ENCODE measurements at regions not wholly inside any gene's neighbourhood (a gene's known extent, or its start where the extent isn't known, plus 50 kb on each side); places are given as distances from the start of the nearest gene placed in this dataset.
"Not testable (repeated sequence)": the region's sequence is repeated elsewhere in the genome, so short reads cannot be mapped to it uniquely, and the experiment has no call there.

DNA sequence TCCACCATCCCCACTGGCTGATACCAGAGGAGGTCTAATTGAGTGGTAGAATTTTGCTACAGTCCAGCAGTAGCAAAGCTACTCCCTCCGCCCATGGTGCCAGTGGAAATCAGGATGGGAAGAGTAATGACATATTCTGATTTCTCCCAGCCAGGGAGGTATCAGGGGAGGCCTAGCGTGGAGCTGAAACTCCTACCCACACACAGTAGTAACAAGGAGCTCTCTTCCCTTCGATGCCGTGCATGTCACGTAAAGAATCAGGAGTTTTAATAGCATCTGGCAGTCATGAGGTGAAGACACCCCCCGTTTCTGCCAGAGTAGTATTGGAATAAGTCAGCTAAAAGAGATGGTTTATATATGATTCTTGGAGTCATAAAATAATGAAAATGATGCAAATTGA lies 786.8 kb upstream of the DDX18 start:
- Histone ChIP-seq H3K27me3 (ENCODE audit: control insufficient read depth in 2 of 2, insufficient read depth in 2 of 2, low read length in 2 of 2) (no peaks in the 10 kb centered on the region), H3K9me3 (replicated peaks; ENCODE audit: control insufficient read depth, insufficient read depth, low read length) (peaks cover 4% of the 10 kb centered on the region), H3K79me2 (ENCODE audit: control insufficient read depth, insufficient read depth, low read length) (no peaks in the 10 kb centered on the region), H3K4me1 (ENCODE audit: control insufficient read depth, extremely low read depth, insufficient read depth, low read length) (no peaks in the 10 kb centered on the region), H3K27ac (ENCODE audit: insufficient read depth, low read depth, low read length) (no peak overlapping the region), H3K4me3 (replicated peaks in 1 of 3; ENCODE audit: insufficient read depth in 1 of 3, low read depth in 1 of 3, low read length in 3 of 3) (no peak overlapping the region), H2AFZ (ENCODE audit: low read depth, low read length) (no peak overlapping the region), H3K36me3 (ENCODE audit: control insufficient read depth in 2 of 2, extremely low read depth in 1 of 2, insufficient read depth in 2 of 2, low read length in 2 of 2) (no peaks in the 10 kb centered on the region), H4K20me1 (replicated peaks; ENCODE audit: control insufficient read depth, extremely low read depth, insufficient read depth, low read length) (no peaks in the 10 kb centered on the region), H3K9me1 (replicated peaks; ENCODE audit: control insufficient read depth, extremely low read depth, insufficient read depth, low read length) (no peaks in the 10 kb centered on the region), H3K9ac (replicated peaks; ENCODE audit: extremely low read depth, insufficient read depth, low read length) (no peak overlapping the region), H3K4me2 (ENCODE audit: insufficient read depth, low read length) (no peak overlapping the region)
- FAIRE-seq: no peak
- DNase-seq (ENCODE audit: low read depth, low spot score): no peak
- TF ChIP-seq, protein P1, sequence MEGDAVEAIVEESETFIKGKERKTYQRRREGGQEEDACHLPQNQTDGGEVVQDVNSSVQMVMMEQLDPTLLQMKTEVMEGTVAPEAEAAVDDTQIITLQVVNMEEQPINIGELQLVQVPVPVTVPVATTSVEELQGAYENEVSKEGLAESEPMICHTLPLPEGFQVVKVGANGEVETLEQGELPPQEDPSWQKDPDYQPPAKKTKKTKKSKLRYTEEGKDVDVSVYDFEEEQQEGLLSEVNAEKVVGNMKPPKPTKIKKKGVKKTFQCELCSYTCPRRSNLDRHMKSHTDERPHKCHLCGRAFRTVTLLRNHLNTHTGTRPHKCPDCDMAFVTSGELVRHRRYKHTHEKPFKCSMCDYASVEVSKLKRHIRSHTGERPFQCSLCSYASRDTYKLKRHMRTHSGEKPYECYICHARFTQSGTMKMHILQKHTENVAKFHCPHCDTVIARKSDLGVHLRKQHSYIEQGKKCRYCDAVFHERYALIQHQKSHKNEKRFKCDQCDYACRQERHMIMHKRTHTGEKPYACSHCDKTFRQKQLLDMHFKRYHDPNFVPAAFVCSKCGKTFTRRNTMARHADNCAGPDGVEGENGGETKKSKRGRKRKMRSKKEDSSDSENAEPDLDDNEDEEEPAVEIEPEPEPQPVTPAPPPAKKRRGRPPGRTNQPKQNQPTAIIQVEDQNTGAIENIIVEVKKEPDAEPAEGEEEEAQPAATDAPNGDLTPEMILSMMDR (IDR thresholded peaks at IDR 0.05; ENCODE audit: extremely low read depth in 1 of 2, insufficient read depth in 1 of 2, low read depth in 1 of 2, low read length in 2 of 2): no peak
- TF ChIP-seq MAX (IDR thresholded peaks at IDR 0.05; ENCODE audit: insufficient read depth, insufficient read length): no peak
- dilution Hi-C loops (cut with MboI; ENCODE audit: extremely low pct_ligation_motif_present, low sequenced_read_pairs) (no loop called here), intact Hi-C loops (cut with micrococcal nuclease) (no loop called here)
- CTCF ChIA-PET: no interaction called here
- POLR2A ChIA-PET: no interaction called here
- no TSS peak for BruUV-seq (replicated peaks)

DNA sequence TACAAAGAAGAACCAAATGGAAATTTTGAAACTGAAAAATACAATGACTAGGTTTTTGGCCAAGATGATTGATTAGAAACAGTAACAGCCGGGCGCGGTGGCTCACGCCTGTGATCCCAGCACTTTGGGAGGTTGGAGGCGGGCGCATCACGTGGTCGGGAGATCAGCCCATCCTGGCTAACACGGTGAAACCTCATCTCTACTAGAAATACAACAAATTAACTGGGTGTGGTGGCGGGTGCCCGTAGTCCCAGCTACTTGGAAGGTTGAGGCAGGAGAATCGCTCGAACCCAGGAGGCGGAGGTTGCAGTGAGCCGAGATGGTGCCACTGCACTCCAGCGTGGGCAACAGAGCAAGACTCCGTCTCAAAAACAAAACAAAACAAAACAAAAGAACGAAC lies 785.8 kb upstream of the DDX18 start:
- BruUV-seq (replicated peaks); H3K9me3 ChIP-seq (replicated peaks; ENCODE audit: control insufficient read depth, insufficient read depth, low read length); H3K4me1 ChIP-seq (ENCODE audit: control insufficient read depth, extremely low read depth, insufficient read depth, low read length); DNase-seq (ENCODE audit: low read depth, low spot score); POLR2A ChIA-PET; dilution Hi-C loops (cut with MboI; ENCODE audit: extremely low pct_ligation_motif_present, low sequenced_read_pairs); H3K79me2 ChIP-seq (ENCODE audit: control insufficient read depth, insufficient read depth, low read length); H3K4me2 ChIP-seq (ENCODE audit: insufficient read depth, low read length); CTCF ChIA-PET; H2AFZ ChIP-seq (ENCODE audit: low read depth, low read length); H3K9me1 ChIP-seq (replicated peaks; ENCODE audit: control insufficient read depth, extremely low read depth, insufficient read depth, low read length); H3K27me3 ChIP-seq (ENCODE audit: control insufficient read depth in 2 of 2, insufficient read depth in 2 of 2, low read length in 2 of 2); FAIRE-seq; H3K27ac ChIP-seq (ENCODE audit: insufficient read depth, low read depth, low read length); H3K36me3 ChIP-seq (ENCODE audit: control insufficient read depth in 2 of 2, extremely low read depth in 1 of 2, insufficient read depth in 2 of 2, low read length in 2 of 2); H4K20me1 ChIP-seq (replicated peaks; ENCODE audit: control insufficient read depth, extremely low read depth, insufficient read depth, low read length); intact Hi-C loops (cut with micrococcal nuclease); H3K9ac ChIP-seq (replicated peaks; ENCODE audit: extremely low read depth, insufficient read depth, low read length); H3K4me3 ChIP-seq (replicated peaks in 1 of 3; ENCODE audit: insufficient read depth in 1 of 3, low read depth in 1 of 3, low read length in 3 of 3): not testable (repeated sequence)
